GM19397 (cell line): ENCODE measurements at regions not wholly inside any gene's neighbourhood (a gene's known extent, or its start where the extent isn't known, plus 50 kb on each side); places are given as distances from the start of the nearest gene placed in this dataset.
"Not testable (repeated sequence)": the region's sequence is repeated elsewhere in the genome, so short reads cannot be mapped to it uniquely, and the experiment has no call there.

Experiments used
- ATAC-seq: cut with Tn5 transposase; IDR thresholded peaks from one replicate; pipeline ENCODE4 v1.9.1; 2021; ENCODE audit warnings: mild to moderate bottlenecking, moderate library complexity; ENCODE audit not compliant: unreplicated experiment

DNA sequence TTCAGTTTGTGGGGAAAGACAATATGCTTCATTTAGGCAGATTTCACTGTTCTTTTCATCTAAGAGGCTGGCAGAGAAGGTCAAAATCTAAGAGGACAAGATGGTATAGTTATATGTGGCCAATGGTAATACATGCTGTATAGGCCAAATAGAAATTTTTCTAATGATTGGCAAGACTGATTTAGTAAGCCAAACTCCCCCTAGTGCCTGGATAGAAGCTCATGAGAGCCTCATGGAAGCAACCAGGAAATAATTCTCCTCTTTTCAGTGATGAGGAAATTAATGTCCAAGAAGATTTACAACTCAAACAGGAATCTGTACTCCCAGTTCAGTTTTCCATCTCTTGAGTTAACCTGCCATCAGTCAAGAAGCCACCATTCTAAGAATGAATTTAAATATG is 253.6 kb upstream of the PHF14 start:
- ATAC-seq: no peak

DNA sequence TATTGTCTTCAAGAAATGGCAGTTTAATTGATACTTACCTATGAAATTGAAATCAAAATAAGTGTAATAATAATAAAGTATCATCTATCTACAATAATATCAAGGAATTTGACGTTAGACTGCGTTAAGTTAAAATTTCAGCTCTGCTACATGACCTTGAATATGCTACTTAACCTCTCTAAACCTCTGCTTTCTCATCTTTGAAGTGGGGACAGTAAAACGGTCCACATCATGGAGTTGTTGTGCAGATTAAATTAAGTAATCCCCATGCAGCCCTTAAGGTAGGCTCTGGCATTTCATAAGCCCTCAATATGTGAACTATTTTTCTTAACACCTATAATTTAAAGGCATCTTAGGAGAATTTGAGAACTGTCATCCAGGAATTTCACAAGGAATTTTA is 252.4 kb upstream of the PHF14 start:
- no peak for ATAC-seq

DNA sequence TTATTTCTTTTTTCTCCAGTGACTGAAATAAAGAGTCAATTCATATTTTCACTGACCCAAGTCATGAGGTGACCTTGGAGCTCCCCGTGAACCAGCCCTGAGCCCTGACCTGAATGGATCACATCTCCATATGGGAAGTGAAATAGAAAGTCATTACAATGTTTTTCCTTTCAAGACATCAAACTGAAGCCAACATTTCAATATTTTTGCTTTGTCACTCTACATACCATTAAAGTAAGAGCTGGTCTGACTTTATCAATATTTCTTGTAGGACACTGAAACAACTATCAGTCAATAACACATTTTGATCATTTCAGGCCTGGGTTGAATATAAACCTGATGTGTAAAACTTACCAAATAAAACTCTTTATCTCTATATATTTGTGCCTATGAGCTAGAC is 249.8 kb upstream of the PHF14 start:
- ATAC-seq: no peak

DNA sequence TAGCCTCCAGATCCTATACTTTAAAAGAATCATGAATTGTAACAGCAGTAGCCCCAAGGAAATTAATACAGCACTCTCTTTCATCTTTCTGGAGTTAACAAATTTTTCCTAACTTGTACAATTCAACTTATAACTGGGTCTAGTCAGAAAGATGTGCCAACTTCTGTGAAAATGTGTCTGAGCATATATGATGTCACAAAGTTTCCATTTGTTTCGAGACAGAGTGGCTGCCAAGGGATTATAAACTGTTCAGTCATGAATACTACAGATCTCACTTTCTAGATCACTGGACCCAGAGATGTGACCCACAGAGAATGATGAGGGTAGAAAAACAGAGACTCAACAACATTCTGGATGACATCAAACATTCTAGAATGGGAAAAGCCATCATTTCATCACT is 249.2 kb upstream of the PHF14 start:
- ATAC-seq: no peak

DNA sequence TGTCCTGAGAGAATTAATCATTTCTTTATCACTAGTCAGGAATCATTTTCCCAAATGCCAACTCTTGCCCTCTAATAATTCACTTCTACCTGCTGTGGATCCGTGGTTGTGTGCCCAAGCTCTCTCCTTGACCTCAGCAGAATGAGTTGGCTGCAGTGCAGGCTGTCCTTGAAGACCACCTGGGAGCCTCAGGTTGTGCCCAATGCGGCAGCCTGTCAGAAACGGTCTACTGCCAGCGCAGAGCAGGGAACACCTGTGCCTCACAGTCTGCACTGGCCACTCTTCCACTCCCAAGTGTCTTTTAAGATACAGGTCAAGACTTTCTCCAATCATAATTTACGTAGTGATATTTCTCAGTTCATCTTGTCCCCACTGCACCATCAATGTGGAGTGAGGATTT is 246.0 kb upstream of the PHF14 start:
- ATAC-seq: no peak

DNA sequence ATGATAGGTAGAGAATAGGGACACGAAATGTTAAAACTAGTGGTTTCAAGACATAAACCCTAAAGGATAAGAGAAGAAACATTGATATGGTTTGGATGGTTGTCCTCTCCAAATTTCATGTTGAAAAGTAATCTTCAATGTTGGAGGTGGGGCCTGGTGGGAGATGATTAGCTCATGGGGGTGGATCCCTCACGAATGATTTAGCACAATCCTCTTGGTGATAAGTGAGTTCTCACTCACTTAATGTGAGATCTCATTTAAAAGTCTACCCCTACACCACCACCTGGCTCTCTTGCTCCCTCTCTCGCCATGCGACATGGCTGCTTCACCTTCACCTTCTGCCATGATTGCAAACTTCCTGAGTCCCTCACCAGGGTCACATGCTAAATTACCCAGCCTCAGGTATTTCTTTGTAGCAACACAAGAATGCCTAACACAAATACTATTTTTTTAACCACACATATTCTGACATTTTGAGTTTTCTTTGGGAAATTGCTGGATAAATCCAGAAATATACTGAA is 242.4 kb upstream of the PHF14 start:
- no peak for ATAC-seq

DNA sequence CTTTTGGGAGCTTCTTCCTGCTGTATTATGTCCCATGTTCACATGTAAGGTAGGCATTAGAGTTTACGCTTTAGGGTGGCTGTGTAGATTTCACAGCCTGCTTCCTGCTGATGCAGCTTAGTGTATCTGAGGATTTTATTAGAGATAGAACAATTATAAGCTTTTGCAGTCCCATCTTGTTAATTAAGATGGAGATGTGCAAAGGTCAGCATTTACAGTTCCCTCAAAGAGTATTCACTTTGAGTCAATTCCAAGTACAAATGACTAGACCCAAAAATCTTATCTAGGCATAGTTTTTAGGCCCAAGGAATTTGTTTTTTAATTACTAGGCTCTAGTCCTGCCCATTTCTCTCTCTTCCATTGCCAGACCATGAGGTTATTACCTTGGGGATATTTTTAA is 239.9 kb upstream of the PHF14 start:
- no peak for ATAC-seq

DNA sequence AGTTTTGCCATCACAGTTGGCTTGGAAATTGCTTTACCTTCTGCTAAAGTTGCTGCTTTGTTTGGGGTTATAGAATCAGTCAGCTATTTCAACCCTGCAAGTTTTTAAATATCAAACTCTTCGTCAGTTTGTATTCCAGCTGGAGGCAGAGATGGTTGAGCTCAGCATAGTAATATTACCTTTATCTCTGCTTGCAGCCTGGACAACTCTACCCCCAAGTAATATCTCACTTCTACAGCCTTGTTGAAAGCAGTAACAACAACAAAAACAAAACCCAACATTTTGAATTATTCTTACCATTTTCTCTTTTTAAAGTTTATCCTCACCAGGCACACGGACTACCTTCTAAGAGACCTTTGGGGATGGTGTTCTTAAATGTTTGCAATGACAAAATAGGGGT is 239.1 kb upstream of the PHF14 start:
- ATAC-seq: no peak

DNA sequence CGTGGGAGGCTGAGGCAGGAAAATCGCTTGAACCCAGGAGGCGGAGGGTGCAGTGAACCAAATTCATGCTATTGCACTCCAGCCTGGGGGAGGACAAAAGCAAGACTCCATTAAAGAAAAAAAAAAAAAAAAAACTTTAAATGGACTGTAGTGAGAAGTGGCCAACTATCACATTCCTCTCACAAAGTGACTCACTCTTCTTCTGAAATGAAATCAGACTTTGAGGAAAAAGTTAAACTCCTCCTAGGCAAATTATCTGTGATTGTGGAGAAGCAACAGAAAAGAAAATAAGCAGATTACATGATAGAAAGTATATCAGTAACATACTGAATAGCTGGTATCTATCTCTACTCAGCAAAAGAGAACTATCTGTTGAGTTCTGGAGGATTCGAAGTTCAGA is 234.3 kb upstream of the PHF14 start:
- ATAC-seq: no peak

DNA sequence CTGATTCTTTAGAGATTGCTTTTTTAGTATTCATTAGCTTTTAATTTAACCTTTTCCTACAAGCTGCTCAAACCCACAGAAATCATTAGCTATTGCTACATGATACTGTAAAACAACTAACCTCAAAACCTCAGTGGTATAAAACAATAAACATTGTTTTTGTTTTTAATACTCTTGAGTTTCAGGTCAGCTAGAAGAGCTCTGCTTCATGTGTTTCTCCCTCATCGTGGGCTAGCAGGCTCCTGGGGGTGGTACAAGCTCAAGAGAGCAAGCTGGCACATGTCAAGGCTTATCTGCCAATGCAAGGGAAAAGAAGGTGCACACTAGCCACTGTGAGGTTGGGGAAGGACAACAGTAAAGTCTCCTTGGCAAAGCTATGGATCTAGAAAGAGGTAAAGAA is 232.9 kb upstream of the PHF14 start:
- no peak for ATAC-seq

DNA sequence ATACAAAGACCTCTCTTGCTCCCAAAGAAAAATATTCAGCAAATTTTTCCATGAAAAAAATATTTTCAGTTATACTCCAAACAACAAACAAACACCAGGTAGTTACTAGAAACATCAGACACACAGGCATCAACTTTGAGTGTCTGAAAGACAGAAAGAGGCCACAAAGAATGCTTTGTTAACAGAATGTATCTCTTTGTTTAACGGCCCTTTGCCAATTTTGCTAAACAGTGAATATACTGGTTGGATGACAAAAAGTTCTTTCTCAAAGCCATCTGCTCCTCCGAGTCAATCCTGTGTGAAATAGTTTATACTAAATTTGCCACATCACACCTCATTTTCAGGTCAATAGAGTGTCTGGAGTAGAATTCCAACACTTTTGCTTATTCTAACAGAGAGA is 216.7 kb upstream of the PHF14 start:
- no peak for ATAC-seq

DNA sequence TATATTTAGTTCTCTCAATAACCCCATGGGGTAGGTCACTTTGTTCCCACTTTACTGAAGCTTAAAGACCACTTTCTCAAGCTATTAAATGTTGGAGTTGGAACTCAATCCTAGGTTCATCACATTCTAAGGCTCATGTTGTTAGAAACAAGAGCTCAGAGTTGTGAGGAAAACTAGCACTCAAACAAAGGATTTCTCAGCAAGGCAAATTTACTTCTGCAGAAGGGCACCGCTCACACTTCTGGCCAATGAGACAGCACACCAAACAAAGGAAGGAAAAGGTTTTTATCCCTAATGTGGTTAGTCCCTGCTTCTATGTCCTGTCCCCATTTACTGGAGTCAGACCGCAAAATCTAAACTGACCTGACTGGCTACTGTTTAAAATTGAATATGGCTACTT is 214.6 kb upstream of the PHF14 start:
- no peak for ATAC-seq

DNA sequence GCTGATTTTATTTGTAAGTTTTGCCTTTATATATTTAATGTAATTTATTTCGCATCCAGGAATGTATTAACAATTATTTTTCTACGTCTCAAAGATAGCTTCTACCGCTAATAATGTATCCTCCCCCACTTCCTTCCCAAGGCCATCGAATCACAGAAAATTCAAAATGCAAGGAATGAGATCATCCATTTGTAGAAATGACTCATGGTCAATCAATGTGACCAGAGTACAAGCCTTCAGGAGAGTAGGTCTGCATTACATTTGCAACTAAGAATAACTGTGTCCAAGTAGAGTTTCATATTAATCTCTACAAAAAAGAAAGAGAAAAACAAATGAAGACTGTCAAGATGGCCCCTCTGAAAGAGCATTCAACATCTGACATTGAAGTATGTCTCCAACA is 205.9 kb upstream of the PHF14 start:
- no peak for ATAC-seq

DNA sequence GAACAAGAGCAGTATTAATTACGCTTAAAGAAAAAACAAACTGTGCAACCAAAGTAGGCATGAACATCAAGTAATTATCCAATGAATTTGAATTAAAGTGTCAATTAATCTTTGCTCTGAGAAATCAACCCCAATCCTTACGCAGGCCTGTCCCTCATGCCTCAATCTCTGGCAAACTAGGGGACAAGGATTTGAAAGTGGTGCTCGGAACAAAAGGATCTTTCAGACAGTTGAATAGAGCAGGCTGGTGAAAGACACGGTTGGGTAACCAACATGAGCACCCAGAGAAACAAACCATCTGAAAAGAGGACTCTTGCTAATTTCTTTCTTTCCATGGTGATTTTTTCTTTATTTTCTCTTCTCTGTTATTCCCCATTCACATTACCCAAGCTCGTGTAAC is 203.5 kb upstream of the PHF14 start:
- ATAC-seq: no peak

DNA sequence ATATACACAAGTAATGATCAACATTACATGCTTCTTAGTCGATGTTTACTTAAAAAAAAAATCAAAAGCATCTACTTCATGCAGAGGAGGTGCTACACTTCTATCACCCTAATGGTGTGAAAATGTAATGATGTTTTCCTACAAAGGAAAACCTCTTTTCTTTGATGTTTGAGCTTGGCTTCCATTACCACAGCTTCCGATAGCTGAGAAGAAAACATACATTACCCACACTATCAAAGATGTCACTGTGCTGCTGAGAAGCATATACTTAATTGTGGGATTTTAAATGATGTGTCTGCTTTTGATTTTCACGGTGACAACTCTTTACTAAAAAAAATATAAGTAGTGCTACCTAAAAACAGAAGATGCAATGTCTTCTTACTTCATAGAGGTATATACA is 200.2 kb upstream of the PHF14 start:
- ATAC-seq: no peak

DNA sequence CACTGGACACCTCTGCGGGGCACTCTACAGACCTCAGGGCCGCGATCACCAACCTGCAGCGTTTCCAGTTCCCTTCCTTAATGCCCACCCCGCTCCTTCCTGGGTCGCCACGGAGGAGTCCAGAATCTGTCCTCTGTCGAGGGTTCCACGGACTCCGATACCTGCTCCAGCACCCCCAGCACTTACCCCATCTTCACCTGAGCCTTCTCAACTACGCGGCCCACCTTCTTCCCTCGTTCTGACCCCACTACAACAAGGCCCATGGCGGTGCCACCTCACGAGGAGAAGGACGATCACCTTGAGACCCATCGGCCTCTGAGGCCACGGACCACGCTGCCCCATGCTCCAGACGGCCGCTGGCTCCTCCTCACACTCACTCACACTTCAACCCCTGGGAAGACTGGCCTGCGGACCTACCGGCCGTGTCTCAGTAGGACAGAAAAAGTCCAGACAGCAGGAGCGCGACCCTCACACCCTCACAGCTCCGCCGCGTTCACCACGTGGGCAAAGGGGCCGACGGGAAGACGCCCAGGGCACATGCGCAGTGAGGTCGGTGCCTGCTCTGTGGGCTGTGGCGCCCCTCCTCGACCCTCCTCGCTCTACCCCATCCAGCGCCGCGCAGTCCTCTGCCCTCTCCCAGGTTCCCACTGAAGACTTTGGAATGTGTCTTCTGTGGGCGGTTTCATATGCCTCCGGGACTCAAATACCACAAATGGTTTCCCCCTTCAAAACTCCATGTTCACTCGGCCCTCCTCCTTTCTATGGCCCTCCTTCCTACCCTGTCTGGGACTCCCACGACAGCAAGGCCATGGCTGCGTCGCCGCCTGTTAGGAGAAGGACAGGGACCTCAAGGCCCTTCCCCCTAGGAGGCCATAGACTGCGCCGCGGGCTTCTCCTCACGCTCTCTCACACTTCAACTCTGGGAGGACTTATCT is 193.9 kb upstream of the PHF14 start:
- ATAC-seq: no peak

DNA sequence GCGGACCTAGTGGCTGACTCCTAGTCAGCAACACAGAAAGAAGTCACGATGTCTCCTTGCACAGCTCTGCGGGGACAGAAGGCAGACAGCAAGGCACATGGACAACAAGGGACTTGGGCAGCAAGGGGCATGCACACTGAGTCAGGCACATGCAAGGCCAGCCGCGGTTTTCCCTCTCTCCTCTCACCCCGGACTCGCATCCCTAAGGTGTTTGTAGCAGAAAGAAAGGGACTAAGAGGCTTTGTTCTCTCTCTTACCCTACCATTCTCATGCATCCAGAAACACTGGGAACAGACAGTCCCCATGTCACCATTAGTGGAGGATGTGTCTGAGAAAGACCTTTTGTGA is 193.3 kb upstream of the PHF14 start:
- no peak for ATAC-seq

DNA sequence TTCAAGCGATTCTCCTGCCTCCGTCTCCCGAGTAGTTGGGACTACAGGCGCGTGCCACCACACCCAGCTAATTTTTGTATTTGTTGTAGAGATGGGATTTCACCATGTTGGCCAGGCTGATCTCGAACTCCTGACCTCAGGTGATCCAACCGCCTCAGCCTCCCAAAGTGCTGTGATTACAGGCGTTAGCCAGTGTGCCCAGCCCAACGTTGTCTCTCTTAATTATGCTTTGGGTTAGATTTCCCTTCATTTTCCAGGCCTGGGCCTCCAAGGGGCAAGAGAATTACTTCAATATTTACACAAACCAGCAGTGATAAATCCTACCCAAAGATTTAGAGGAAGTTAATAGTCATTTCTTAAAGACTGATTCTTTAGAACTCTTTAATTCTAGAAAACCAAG is 186.7 kb upstream of the PHF14 start:
- ATAC-seq: not testable (repeated sequence)

DNA sequence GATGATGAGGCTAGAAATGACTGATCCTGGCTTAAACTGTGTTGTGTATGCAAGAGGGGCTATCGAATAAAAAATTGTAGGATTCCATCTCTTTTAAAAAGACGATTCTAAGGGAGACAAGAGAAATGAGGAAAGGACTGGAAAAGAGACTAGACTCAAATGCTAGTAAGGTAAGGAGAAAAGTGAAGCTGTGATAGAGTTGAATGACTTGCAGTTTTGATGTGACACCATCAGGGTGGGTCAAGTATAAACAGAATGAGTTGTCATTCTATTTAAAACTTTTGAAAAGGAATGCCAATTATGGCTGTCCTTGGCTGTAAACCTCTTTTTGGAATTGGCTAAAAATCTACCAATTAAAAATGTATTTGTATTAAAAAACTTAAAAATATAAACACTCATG is 184.5 kb upstream of the PHF14 start:
- no peak for ATAC-seq

DNA sequence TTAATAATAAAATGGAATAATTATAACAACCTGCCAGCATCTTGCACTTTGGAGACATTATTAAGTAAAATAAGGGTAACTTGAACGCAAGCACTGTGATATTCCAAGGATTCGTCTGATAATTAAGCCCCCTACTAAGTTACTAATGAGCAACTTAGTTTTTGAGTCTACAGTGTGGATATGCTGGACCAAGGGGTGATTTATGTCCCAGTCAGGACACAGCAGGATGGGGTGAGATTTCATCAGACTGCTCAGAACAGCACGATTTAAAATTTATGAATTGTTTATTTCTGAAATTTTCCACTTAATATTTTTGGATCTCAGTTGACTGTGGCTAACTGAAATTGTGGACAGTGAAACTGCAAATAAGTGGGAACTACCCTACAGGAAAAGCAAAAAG is 182.8 kb upstream of the PHF14 start:
- no peak for ATAC-seq

DNA sequence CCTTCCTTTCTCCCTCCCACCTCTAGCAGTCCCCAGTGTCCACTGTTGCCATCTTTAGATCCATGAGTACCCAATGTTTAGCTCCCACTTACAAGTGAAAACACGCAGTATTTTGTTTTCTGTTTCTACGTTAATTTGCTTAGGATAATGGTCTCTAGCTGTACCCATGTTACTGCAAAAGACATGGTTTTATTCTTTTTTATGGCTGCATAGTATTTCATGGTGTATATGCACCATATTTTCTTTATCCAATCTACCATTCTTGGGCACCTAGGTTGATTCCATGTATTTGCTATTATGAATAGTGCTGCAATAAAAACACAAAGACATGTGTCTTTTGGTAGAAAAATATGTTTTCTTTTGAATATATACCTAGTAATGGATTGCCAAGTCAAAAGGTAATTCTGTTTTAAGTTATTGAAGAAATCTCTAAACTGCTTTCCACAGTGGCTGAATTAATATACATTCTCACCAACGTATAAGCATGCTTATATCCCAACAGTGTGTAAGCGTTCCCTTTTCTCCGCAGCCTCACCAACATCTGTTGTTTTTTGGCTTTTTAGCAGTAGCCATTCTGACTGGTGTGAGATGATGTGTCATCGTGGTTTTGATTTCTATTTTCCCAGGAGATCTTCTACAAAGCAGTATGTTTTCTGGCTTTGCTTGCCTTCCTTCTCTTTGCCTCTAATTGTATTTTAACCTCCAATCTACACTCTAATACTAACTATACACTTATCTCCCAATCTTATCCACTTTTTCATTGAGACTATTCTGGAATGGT is 179.5 kb upstream of the PHF14 start:
- no peak for ATAC-seq

DNA sequence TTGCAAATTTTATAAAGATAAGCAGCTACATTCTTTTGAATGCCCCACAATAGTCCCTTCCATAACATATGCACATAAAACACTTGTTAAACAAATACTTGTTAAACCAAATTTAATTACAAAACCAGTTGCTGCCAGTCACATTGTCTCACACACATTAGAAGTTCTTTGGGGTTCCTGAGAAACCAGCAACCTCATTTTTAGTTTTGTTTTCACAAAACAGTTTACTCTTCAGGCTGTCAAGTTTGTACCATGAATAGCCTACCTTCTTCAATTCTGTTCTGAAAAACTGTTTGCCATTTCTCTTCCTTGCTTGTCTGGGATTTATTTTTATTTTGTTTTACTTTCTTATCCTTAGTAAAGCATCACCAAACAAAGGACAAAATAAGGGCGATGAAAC is 176.5 kb upstream of the PHF14 start:
- ATAC-seq: no peak
